ENCODE measurements at regions not wholly inside any gene's neighbourhood (a gene's known extent, or its start where the extent isn't known, plus 50 kb on each side); places are given as distances from the start of the nearest gene placed in this dataset.

DNA sequence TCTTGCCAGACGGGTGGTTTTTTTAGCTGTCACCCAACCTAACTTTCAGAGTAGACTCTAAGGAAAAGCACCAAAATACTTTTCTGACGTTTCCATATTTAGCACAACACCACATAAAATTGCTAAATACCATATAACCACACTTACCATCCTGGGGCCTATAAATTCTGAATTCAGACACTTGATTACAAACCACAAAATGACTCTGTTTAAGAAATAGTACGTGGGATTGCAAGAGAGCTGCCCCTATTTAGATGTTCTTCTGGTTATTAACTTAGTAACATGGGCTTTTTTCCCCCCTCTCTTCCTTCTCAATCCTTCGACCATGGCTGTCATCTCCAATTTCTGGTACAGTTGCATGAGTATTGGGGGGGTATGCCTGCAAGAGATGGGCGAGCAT lies 287.7 kb downstream of the BMP4 start:
- Histone ChIP-seq H4K91ac (replicated peaks; ENCODE audit: insufficient read length, low read length) (no peak overlapping the region), H3K4me3 (ENCODE audit: extremely low read depth in 1 of 4, insufficient read depth in 2 of 4, low read depth in 3 of 4, low read length in 4 of 4) (no peak overlapping the region), H2BK120ac (replicated peaks; ENCODE audit: low read depth, low read length) (no peak overlapping the region), H2BK20ac (ENCODE audit: low read length) (no peak overlapping the region), H3K23ac (ENCODE audit: insufficient read length) (no peak overlapping the region), H3K27ac (ENCODE audit: low read depth, low read length) (no peak overlapping the region), H2BK12ac (ENCODE audit: low read depth, low read length) (no peak overlapping the region), H2AK5ac (ENCODE audit: low read depth, low read length) (no peak overlapping the region), H3K9me3 (ENCODE audit: insufficient read depth in 2 of 2, low read depth in 1 of 2, low read length in 1 of 2) (no peaks in the 10 kb centered on the region), H3K79me2 (ENCODE audit: control insufficient read depth in 1 of 2, insufficient read depth in 2 of 2, low read length in 2 of 2) (no peaks in the 10 kb centered on the region), H4K8ac (ENCODE audit: extremely low read depth, insufficient read depth, low read length) (no peak overlapping the region), H2BK15ac (ENCODE audit: low read length) (no peak overlapping the region), H3K18ac (ENCODE audit: extremely low read depth, low read length) (no peak overlapping the region), H3K14ac (ENCODE audit: insufficient read length) (no peak overlapping the region), H3K4me1 (replicated peaks in 1 of 4; ENCODE audit: control insufficient read depth in 3 of 4, insufficient read depth in 4 of 4, low read length in 3 of 4) (peaks cover 0 to under 1% (median 0%) of the 10 kb centered on the region in 4 experiments; a peak in 1 of 7 replicates), H3K23me2 (ENCODE audit: low read depth, low read length) (no peaks in the 10 kb centered on the region), H3K9ac (replicated peaks in 1 of 4; ENCODE audit: extremely low read depth in 1 of 4, low read depth in 3 of 4, low read length in 3 of 4) (no peak overlapping the region), H4K20me1 (replicated peaks in 1 of 2; ENCODE audit: control insufficient read depth in 1 of 2, insufficient read depth in 2 of 2, low read length in 2 of 2) (no peaks in the 10 kb centered on the region), H4K5ac (ENCODE audit: insufficient read length, low read depth, low read length) (no peak overlapping the region), H3K79me1 (ENCODE audit: low read depth, low read length) (no peaks in the 10 kb centered on the region), H3K36me3 (ENCODE audit: control insufficient read depth in 2 of 4, insufficient read depth in 4 of 4, low read length in 3 of 4) (no peaks in the 10 kb centered on the region), H3K27me3 (replicated peaks in 1 of 4; ENCODE audit: control insufficient read depth in 3 of 4, extremely low read depth in 1 of 4, insufficient read depth in 3 of 4, low read length in 3 of 4) (no peaks in the 10 kb centered on the region), H3K56ac (replicated peaks; ENCODE audit: insufficient read length, low read depth, low read length) (no peak overlapping the region), H2AFZ (ENCODE audit: low read length) (no peak overlapping the region), H3K4ac (replicated peaks; ENCODE audit: insufficient read length, low read depth, low read length) (no peak overlapping the region), H2BK5ac (ENCODE audit: low read depth, low read length) (no peak overlapping the region), H3K4me2 (ENCODE audit: insufficient read depth in 1 of 2, low read depth in 2 of 2, low read length in 2 of 2) (no peak overlapping the region)
- FAIRE-seq = no peak
- CTCF ChIA-PET (ENCODE audit: partially characterized antibody) = interaction anchor here (0.9 to 1.7 kb wide), 2 partner anchors 9 to 506 kb away, joined by 3 to 7 read pairs; no protein-coding TSS in a partner anchor
- no peak for DNase-seq (ENCODE audit: low read depth in 1 of 2, low spot score in 2 of 2)
- POLR2A ChIA-PET (ENCODE audit: partially characterized antibody) = no interaction called here
- 91% methylated on average over 5 of the region's 5 CpGs; no CpG with 5 or more reads in 1 of the 2 experiments for WGBS, 2 experiments (ENCODE audit: extremely low coverage in 1 of 2, insufficient coverage in 1 of 2, insufficient read length in 1 of 2, insufficient replicate concordance in 2 of 2, low coverage in 1 of 2, low lambda C conversion rate in 2 of 2, missing lambda C conversion rate in 1 of 2)
- TF ChIP-seq BRCA1 (IDR thresholded peaks at IDR 0.05; ENCODE audit: low read depth, low read length) (no peak), KDM1A (IDR thresholded peaks at IDR 0.05; ENCODE audit: borderline replicate concordance, low read length) (no peak), RFX5 (IDR thresholded peaks at IDR 0.05; ENCODE audit: borderline replicate concordance, low read depth, low read length) (no peak), PHF8 (conservative IDR thresholded peaks at IDR 0.05; ENCODE audit: low read depth, low read length) (no peak), GTF2F1 (IDR thresholded peaks at IDR 0.05; ENCODE audit: borderline replicate concordance, low read depth, low read length) (no peak), RBBP5 (IDR thresholded peaks at IDR 0.05; ENCODE audit: borderline replicate concordance, low read depth, low read length) (no peak), TCF12 (IDR thresholded peaks at IDR 0.05; ENCODE audit: low read depth, low read length) (no peak), TBP (IDR thresholded peaks at IDR 0.05; ENCODE audit: low read depth, low read length) (no peak), BACH1 (IDR thresholded peaks at IDR 0.05; ENCODE audit: low read length) (no peak), SIRT6 (IDR thresholded peaks at IDR 0.05; ENCODE audit: low read length) (no peak), HDAC2 (IDR thresholded peaks at IDR 0.05; ENCODE audit: borderline replicate concordance in 1 of 2, low read depth in 2 of 2, low read length in 2 of 2) (no peak), SP1 (IDR thresholded peaks at IDR 0.05; ENCODE audit: low read depth, low read length) (no peak), SP2 (IDR thresholded peaks at IDR 0.05; ENCODE audit: low read length) (no peak), JUND (IDR thresholded peaks at IDR 0.05; ENCODE audit: low read length) (no peak)
- TF ChIP-seq, protein P1, sequence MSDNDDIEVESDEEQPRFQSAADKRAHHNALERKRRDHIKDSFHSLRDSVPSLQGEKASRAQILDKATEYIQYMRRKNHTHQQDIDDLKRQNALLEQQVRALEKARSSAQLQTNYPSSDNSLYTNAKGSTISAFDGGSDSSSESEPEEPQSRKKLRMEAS (IDR thresholded peaks at IDR 0.05) = no peak

Data from H1 (cell line).